ENCODE measurements at regions not wholly inside any gene's neighbourhood (a gene's known extent, or its start where the extent isn't known, plus 50 kb on each side); places are given as distances from the start of the nearest gene placed in this dataset.

DNA sequence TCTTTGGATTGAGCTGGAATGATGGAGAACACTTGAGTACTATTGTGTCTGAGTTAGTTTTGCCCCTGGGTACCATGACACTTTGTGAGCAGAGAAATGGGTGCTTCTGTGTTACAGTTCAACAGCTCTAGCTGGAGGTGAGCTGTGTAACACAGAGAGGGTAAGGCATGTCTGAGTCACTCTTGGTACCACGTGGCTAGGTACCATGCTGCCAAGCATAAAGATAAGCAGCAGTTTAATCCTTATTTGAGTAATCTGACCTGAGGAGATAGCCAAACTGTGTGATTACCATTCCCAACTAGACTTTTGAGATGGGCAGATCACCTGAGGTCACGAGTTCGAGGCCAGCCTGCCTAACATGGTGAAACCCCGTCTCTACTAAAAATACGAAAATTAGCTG, 122.0 kb downstream of the OLFM4 start:
- no peak for FAIRE-seq

DNA sequence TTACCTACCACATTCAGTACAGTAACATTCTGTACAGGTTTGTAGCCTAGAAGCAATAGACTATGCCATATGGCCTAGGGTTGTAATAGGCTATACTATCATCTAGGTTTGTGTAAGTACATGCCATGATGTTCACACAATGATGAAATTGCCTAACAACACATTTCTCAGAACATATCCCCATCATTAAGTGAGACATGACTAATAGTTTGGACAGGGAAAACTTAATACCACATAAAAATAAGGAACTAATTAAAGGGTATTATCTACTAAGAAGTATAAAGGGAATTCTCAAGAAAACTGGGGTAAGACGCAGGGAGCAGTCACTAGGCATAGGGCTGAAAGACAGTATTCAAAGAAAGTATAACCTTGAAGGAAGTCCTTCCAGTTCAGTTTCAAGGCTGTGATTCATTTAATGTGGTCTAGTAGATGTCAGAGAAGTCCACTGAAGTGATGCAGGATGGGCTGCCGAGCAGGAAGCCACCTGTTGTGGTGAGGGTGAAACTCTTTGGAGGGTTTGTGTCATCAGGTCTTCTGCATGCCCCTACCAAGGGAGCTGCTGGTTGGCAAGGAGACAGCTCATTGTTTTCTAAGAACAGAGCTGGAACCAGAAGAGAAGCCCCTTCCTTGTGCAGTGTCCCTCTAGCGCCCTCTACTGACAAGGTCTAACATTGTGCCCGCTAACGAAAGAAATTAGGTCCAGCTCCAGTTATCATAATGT, 122.9 kb downstream of the OLFM4 start:
- FAIRE-seq, result no peak

DNA sequence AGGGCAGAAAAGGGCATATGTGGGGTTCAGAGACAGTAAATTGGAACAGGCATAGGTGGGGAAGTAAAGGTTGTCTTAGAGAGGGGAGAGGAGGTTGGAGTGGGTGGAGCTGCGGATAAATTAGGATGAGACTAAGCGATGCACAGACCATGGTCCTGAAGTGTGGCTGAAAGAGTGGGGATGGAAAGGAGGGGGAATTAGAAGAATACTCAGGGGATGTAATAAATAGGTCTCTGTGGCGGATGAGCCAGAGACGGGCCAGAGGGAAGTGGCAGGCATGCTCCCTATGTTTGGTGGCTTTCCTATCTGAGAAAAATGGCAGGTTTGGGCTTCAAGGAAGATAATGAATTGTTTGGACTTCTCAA, 123.4 kb downstream of the OLFM4 start:
- FAIRE-seq, result no peak

DNA sequence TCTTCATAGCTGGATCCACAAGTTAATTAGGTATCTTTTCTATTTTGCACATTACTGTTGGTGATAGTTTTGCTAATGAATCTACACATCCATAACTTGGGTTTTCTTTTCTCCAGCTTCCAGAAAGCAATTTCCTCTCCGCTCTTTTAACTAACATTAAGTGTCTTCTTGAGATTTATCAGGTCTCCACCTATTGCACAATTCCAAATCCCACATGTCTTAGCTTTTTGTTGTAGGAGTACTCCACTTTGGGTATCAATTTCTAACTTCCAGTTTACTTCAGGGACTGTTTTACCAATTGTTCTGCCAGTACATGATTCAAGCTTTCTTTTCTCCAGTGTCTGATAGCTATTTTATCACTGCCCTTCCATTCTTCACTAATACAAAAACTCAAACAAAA, 129.6 kb downstream of the OLFM4 start:
- FAIRE-seq, result no peak

DNA sequence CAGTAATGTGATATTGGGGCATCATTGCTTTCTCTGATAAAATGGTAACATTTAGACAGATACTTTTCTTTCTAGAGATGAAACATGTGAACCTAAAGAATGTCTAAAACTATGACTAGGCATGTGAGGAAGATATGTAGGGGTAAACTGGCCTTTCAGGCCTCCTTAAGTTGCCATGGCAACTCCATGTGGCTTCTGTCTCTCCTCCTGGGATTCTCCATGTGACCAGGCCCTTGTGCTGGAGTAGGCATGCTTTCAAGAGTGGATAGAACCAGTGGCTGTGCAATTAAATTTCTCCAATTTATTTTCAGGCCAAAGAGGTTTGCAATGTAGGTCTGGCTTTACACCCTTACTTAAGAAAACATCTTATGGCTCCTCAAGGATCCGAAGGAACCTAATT, 130.8 kb downstream of the OLFM4 start:
- FAIRE-seq, result no peak

DNA sequence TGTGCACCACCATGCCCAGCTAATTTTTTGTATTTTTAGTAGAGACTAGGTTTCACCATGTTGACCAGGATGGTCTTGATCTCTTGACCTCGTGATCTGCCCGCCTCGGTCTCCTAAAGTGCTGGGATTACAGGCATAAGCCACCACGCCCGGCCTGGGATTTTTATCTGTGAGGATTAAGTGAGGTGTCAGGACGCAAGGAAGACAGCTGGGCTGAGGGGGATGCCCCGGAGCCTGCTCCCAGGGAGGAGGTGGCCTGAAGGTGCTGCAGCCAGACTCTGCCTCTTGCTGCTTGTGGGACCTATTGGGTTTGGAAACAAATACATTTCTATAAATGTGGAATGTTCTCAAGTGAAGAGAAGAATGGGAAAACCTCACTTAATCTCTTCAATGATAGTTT, 131.6 kb downstream of the OLFM4 start:
- FAIRE-seq, result no peak

DNA sequence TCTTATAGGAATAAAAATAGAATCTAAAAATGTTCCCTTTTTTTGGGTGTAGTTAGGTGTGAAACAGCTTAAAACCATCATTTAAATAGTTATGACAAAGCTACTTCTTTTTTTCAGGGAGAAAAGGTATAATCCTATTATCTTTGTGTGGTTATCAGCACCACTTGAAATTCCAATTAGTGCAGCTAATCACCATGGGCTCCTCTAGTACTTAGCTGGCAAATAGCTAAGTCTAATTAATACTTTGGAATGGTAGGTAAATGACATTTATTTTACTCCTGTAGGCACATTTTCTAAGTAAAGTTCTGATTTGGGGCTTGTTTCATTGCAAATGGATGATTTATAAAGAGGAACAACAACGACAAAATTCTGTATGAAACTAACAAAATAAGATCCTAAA, 132.6 kb downstream of the OLFM4 start:
- FAIRE-seq, result no peak

DNA sequence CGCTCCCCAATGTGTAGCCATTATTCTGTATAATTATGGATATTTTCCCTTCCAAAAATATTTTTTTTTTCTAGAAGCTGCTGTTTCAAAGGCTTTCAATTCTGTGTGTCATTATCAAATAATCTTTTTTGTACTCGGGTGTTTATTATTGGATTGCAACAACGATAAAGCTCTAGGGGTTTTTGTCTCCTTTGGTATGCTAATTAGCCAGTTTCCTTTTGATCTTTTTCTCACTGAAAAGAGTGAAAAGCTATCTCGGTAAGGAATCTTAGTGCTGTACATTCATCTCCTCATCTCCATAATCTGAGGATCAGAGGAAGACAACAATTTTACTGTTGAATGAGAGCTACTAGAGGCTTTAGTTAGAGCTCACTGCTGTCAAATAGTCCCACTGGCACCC, 136.6 kb downstream of the OLFM4 start:
- FAIRE-seq, result no peak

DNA sequence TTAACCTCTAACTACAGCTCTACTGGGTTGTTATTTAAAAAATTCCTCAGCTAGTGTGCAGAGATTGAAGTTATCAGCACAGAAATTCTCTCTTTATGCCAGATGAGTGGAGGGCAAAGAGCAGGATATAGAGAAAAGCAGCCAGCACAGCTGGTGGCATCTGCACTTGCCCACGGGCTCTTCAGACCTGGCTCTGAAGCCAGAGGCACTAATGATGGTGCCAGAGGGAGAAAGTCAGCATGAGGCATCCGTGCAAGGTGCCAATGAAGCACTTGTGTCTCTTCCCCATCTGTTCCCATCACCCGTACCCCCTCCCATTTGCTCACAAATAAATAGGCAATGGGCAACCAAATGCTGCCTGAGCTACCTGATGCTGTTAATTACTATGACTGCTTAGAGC, 138.9 kb downstream of the OLFM4 start:
- FAIRE-seq, result no peak

DNA sequence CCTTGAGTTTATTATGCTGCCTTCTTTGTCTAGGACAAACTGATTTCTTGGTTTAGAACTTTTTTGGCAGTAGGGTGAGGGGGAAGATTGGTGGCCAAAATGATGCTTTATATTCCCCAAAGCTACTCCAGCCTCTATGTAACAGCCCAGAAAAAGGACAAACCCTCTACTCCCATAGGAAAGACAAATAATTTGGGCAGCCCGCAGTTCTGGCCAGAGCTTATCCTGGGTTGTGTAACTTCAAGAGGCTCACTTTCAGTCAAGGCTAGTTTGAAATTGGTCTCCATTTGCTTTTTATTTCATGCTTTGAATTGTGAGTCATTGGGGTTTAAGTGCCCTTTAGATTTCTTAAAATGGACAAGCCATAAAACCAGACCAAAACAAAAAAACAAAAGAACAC, 142.3 kb downstream of the OLFM4 start:
- FAIRE-seq, result no peak

DNA sequence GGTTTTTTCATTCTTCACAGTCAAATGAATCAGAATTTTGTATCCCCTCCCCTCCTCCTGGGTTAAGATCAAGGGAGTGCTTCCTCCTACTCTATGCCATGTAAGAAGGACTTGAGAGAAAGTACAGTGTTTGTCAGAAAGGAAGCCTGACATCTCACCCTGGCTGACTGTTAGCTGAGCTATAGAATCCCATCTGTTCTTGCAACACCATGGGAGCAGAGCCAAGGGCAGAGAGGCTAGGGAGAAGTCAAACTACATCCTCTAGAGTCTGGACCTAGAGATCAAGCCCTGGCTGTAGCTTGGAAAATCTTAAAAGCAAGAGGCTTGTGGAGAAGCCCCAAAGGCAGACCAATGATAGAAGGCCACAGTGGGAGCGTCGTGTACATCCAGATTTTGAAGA, 145.9 kb downstream of the OLFM4 start:
- no peak for FAIRE-seq

DNA sequence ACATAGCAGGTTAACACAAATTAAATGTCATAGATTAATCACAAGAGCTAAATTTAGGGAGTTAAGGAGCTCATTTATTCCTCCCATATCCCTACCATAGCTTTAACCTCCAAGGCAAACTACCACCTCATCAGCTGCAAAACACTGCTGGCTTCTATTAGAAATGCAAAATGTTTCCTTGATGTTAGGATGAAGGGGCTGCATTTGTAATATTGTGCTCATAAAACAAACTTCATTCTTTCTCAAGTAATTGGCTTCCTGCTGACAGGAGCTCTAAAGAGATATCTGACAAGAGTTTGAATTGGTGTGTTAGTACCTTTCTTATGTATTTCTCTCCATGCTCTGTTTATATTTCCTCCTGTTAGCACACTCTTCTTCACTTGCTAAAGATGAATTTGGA, 152.1 kb downstream of the OLFM4 start:
- FAIRE-seq, result no peak

DNA sequence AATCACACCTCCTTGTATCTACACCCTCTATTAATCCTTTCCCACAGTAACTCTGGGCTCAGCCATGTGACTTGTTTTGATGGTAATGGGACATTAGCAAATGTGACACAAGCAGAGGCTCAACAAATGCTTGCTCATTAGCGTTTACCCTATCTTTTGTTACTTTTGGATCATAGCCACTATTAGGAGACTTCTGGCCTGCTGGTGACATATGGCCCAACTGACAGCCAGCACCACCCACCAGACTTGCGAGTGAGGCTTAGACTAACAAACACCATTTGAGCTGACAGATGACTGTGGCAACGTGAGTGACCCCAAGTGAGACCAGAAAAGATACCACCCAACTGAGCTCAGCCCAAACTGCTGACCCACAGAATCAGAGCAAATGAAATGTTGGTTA, 154.1 kb downstream of the OLFM4 start:
- no peak for FAIRE-seq

DNA sequence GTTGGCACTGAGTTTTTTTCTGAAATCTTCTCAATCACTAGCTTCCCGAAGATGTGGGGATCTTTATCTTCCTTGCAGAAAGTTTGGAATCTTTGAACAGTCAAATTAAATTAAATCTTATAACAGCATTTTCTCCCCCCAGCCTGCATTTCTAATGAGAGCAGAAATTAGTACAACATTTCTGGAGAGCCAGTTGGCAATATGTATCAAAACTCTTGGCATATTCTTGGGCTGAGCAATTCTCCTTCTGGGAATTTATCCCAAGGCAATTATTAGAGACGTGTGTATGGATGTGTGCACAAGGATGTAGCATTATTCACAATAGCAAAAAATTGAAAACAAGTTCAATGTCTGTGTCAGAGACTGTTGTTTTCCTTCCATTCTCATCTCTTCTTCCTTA, 159.5 kb downstream of the OLFM4 start:
- FAIRE-seq, result no peak

DNA sequence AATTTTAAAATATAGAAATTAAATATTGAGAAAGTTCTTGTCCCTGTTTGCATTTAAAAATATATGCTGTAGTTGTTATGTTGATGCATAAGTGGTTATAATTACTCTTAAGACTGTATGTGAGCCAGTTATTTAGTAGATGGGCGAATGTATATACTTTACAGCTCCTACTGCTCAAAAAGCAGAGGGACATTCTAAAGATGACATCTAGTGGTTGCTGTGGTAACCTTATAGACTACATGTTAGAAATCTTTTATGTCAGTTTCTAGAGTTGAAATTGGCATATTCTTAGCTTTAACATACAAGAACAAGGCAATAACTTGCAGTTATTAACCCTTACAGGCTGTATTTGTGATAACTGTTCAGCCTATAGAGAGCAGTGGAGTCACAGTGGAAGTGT, 160.5 kb downstream of the OLFM4 start:
- no peak for FAIRE-seq

DNA sequence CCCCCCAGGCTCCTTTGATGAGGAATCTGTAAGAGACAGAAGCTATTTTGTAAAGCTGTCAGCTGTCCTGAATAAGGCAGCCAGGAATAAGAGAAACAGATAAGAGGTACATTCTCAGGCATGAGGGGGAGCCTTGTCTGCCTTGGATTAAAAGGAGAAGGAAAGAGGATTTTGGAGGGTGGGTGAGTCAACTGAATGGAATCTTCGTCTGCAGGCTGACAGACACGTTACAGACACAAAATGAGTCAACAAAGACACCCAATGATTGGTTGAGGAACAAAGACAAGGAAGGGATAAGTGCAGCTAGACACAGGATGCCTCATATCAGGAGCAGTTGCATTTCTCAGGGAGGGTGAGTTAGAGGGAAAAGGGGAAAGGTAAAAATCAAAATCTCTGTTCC, 162.5 kb downstream of the OLFM4 start:
- no peak for FAIRE-seq

DNA sequence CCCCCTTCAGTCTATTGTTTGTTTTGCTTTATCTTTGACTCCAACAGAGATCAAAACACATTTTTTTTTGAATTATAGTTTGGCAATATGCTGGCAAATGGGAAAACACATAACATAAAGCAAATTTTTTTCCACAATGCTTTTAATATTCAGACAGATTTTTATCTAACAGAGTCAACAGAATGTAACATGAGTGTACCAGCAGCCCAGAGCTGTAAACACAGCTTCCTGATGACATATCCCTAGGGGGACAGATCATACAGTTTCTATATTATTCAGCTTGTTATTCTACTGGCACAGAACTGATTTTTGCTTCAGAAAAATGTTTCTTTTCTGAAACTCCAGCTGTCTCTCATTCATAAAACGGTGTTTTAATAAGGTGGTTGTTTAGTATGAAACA, 168.8 kb downstream of the OLFM4 start:
- no peak for FAIRE-seq

DNA sequence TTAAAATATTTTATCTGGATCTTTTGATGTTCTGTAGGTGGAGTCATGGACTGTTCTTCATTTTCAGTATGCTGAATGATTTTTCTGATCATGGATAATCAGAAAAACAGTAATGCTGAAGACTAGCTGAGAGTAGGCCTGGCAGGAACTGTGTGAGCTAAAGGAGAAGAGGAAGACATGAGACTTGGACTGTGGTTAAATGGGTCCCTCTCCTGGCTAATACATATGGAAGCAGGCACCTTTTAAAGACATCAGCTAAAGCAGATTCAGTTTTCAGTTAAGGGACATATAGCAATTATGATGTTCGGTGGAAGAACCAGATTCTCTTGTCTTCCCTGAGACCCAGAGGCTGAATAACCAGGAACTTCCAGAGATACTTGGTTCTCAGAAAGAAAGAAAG, 169.4 kb downstream of the OLFM4 start:
- FAIRE-seq, result no peak

DNA sequence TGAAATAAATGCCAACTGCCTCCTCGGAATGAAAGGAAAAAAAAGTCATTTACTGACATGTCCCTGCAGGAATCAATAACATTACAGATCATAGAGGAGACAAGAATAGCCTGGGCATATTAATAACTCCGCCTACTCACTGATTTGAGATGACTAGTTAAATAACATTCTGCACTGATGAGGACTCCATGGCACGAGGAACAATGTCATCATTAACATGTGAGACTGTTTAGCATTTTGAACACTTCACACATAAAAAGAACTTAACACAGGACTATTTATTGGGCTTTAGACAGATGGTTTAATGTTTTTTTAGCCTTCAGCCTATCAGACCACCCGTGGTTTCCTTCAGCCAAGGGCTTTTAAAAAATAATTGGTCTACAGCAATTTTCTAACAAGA, 170.1 kb downstream of the OLFM4 start:
- FAIRE-seq, result no peak

DNA sequence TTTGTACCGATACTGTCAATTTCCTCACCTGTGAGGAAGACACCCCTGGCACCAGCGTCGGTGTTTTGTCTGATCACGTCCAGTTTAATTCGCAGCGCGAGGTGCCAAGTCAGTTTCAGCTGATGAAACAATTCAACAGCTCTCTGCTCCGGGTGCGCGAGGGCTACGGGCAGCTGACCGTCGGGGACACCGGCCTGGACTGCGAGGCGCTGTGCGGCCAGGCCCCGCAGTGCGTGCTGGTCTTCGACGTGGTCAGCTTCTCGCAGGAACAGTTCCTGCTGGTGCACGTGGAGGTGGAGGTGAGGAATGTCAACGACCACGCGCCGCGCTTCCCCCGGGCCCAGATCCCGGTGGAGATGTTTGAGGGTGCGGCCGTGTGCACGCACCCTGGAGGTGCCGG, 171.5 kb downstream of the OLFM4 start:
- FAIRE-seq, result no peak

DNA sequence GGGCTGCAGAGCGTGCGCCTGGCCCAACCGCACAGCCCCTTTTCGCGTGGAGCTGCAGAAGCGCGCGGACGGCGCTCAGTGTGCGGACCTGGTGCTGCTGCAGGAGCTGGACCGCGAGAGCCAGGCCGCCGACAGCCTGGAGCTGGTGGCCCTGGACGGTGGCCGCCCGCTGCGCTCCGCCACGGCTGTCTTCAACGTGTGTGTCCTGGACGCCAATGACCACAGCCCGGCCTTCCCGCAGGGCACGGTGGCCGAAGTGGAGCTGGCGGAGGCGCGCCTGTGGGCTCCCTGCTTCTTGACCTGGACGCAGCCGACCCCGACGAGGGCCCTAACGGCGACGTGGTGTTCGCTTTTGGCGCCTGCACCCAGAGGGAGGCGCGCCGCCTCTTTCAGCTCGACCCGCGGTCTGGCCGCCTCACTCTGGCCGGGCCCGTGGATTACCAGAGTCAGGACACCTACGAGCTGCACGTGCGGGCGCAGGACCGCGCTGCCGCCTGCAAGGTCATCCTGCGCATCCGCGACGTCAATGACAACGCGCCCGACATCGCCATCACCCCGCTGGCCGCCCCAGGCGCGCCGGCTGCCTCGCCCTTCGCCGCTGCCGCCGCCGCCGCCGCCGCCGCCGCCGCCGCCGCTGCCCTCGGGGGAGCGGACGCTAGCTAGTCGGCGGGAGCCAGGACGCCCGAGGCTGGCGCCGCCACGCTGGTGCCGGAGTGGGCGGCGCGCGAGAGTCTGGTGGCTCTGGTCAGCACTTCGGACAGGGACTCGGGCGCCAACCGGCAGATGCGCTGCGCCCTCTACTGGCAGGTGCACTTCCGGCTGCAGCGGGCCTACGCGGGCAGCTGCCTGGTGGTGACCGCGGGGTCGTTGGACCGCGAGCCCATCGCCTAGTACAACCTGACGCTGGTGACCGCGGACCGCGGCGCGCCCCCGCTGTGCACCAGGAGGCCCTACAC, 172.2 kb downstream of the OLFM4 start:
- FAIRE-seq, result no peak

DNA sequence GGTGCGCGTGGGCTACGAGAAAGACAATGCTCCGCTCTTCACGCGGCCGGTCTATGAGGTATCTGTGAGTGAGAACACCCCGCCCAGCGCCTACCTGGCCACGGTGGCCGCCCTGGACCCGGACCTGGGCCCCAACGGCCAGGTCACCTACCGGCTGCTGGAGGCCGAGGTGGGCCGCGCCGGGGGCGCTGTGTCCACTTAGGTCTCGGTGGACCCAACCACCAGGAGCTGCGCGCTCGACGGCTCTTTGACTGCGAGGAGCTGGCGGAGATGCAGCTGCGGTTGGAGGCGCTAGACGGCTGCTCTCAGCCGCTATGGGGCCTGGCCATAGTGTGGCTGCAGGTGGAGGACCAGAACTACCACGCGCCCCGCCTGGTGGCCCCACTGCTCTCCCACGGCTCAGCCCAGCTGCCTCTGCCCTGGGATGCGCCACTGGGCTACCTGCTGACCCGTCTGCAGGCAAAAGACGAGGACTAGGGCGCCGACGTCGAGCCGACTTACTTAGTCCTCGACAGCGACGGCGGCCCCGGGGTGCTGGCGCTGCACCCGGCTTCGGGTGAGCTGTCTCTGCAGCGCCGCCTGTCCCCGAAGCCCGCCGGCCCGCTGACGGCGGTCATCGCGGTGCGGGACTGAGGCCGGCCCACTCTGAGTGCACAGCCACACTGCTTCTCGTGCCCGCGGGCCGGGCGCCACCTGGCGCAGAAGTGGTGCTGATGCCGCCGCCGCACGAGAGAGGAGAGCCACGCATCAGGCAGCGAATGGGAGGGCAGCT, 173.0 kb downstream of the OLFM4 start:
- no peak for FAIRE-seq

DNA sequence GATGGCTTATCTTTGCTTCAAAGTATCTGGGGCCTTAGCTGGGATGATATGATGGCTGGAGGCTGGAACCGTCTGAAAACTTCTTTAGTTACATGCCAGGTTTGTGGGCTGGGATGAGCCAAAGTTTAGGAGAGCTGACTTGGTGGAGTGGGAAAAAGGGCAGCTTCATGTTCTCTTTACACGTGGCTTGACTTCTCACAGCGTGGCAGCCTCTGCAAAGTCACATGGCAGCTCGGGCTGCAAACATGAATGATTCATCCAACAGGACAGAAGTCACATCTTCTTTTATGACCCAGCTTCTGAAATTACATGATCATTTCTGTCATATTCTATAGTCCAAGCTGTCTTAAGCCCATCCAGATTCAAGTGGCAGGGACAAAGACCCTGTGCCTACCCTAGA, 176.0 kb downstream of the OLFM4 start:
- FAIRE-seq, result no peak

DNA sequence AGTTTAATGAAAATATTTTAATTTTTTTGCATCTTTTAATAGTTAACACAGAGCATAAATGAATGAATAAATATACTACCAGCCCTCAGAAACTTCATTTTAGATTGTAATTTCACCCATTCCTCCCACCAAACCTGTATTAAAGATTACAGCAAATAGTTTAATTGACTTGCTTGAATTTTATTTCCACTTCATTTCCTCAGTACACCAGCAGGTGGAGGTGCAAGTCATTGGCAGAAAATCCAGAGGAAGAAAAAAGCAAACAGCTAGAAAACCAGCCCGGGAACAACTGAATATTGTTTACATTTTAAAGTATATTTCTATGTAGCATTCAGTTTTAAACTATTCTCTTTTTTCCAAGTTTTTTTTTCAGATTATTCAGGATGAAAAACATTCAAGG, 177.8 kb downstream of the OLFM4 start:
- FAIRE-seq, result no peak
